ENCODE measurements at regions not wholly inside any gene's neighbourhood (a gene's known extent, or its start where the extent isn't known, plus 50 kb on each side); places are given as distances from the start of the nearest gene placed in this dataset.

- no peak for DNase-seq
These were observed 627.2 kb downstream of the ZIC1 start for GRCh38 chr3:148036331-148036876.

- no peak for DNase-seq
These were observed 633.7 kb downstream of the ZIC1 start for GRCh38 chr3:148042663-148043445.

GRCh38 chr3:148044151-148044550 is 635.0 kb downstream of the ZIC1 start:
- no peak for DNase-seq

GRCh38 chr3:148054999-148055398 is 642.7 kb upstream of the AGTR1 start:
- DNase-seq: no peak

GRCh38 chr3:148062590-148062989 is 635.1 kb upstream of the AGTR1 start:
- no peak for DNase-seq

GRCh38 chr3:148066802-148067201 is 630.9 kb upstream of the AGTR1 start:
- no peak for DNase-seq

- no peak for DNase-seq
These were observed 629.2 kb upstream of the AGTR1 start for GRCh38 chr3:148068466-148068865.

- no peak for DNase-seq
These were observed 627.7 kb upstream of the AGTR1 start for GRCh38 chr3:148070041-148070440.

- no peak for DNase-seq
These were observed 623.8 kb upstream of the AGTR1 start for GRCh38 chr3:148073721-148074456.

- DNase-seq: no peak
These were observed 622.8 kb upstream of the AGTR1 start for GRCh38 chr3:148074946-148075345.

- DNase-seq: no peak
These were observed 621.7 kb upstream of the AGTR1 start for GRCh38 chr3:148075771-148076716.

- no peak for DNase-seq
These were observed 620.3 kb upstream of the AGTR1 start for GRCh38 chr3:148077318-148077923.

- DNase-seq: no peak
These were observed 619.7 kb upstream of the AGTR1 start for GRCh38 chr3:148077965-148078364.

- no peak for DNase-seq
These were observed 619.0 kb upstream of the AGTR1 start for GRCh38 chr3:148078658-148079057.

GRCh38 chr3:148079370-148079769 is 618.3 kb upstream of the AGTR1 start:
- DNase-seq: no peak

GRCh38 chr3:148081926-148082325 is 615.8 kb upstream of the AGTR1 start:
- no peak for DNase-seq

GRCh38 chr3:148082506-148083280 is 615.0 kb upstream of the AGTR1 start:
- DNase-seq: no peak

- DNase-seq: no peak
These were observed 614.0 kb upstream of the AGTR1 start for GRCh38 chr3:148083526-148084182.

- no peak for DNase-seq
These were observed 612.8 kb upstream of the AGTR1 start for GRCh38 chr3:148084931-148085330.

GRCh38 chr3:148087601-148088371 is 609.9 kb upstream of the AGTR1 start:
- no peak for DNase-seq

Data from T1000 (cell line).